22Rv1 (cell line): ENCODE measurements at regions not wholly inside any gene's neighbourhood (a gene's known extent, or its start where the extent isn't known, plus 50 kb on each side); places are given as distances from the start of the nearest gene placed in this dataset.
A peak's percentile ranks its signal among the peaks of the same experiment; 100 is the strongest.

Source experiments
- CTCF ChIP-seq: fragments of 450-650 bp; IDR thresholded peaks from 2 replicates; pipeline ENCODE4 v1.5.1; 2017; ENCODE audit warnings: mild to moderate bottlenecking
- ZFX ChIP-seq: fragments of 450-650 bp; IDR thresholded peaks from 2 replicates; pipeline ENCODE4 v1.6.1; 2017; ENCODE audit warnings: antibody characterized with exemption, borderline replicate concordance

GRCh38 chr22:26797910-26798309, 140.5 kb downstream of the MIAT start:
- TF ChIP-seq CTCF = peak; percentile 45
- TF ChIP-seq ZFX = no peak
